ENCODE measurements at regions not wholly inside any gene's neighbourhood (a gene's known extent, or its start where the extent isn't known, plus 50 kb on each side); places are given as distances from the start of the nearest gene placed in this dataset.

- DNase-seq, result no peak
Observed at GRCh38 chr12:38956337-38956736, 50.9 kb upstream of the CPNE8 start.
